IMR-90 (cell line): ENCODE measurements at regions not wholly inside any gene's neighbourhood (a gene's known extent, or its start where the extent isn't known, plus 50 kb on each side); places are given as distances from the start of the nearest gene placed in this dataset.

Experiments
- ATAC-seq: fragments of 200-7000 bp; cut with Tn5 transposase; 2 replicates; pipeline ENCODE4 v1.9.1; 2020; ENCODE audit warnings: low read depth, mild to moderate bottlenecking, moderate library complexity
- BruUV-seq: library from RNA; stranded (reverse); fragments of 400-500 nt; replicated peaks from 2 replicates; lab custom pipeline; 2021; lab: Mats Ljungman, UMichigan
- CTCF ChIA-PET: fragments of 300-600 bp; formaldehyde crosslinking; extraction: SDS; loops from one replicate; lab custom pipeline; 2021; ENCODE audit warnings: antibody characterized with exemption; lab: Yijun Ruan, JAX
- POLR2A ChIA-PET: fragments of 300-600 bp; sonication (Branson Sonifier 250); formaldehyde crosslinking; loops from one replicate; lab custom pipeline; 2022; ENCODE audit warnings: antibody characterized with exemption; ENCODE audit not compliant: unreplicated experiment; lab: Charles Lee
- DNase-seq: peaks from one replicate; pipeline ENCODE4 v3.0.0; 2013
- H2AFZ ChIP-seq: replicated peaks from 2 replicates; pipeline ENCODE3; 2013; ENCODE audit warnings: low read length, mild to moderate bottlenecking; ENCODE audit not compliant: poor library complexity
- H2AK5ac ChIP-seq: 2 replicates; pipeline ENCODE4 v1.6.1; 2013; ENCODE audit warnings: low read depth, low read length, inconsistent platforms
- H2AK9ac ChIP-seq: replicated peaks from 2 replicates; pipeline ENCODE3; 2013; ENCODE audit warnings: mild to moderate bottlenecking, low read depth, low read length, moderate library complexity; ENCODE audit not compliant: poor library complexity
- H2BK120ac ChIP-seq: 2 replicates; pipeline ENCODE4 v1.6.1; 2013; ENCODE audit warnings: low read depth, low read length, inconsistent platforms
- H2BK15ac ChIP-seq: 3 replicates; pipeline ENCODE4 v1.6.1; 2013; ENCODE audit warnings: low read depth, low read length, inconsistent platforms
- H2BK20ac ChIP-seq: 2 replicates; pipeline ENCODE4 v1.6.1; 2013; ENCODE audit warnings: low read depth, mild to moderate bottlenecking, inconsistent platforms, low read length, moderate library complexity
- H2BK5ac ChIP-seq: 2 replicates; pipeline ENCODE4 v1.6.1; 2013; ENCODE audit warnings: mild to moderate bottlenecking, low read depth, low read length, inconsistent platforms; ENCODE audit not compliant: poor library complexity, severe bottlenecking
- H3K14ac ChIP-seq: replicated peaks from 2 replicates; pipeline ENCODE4 v1.6.1; 2013; ENCODE audit warnings: low read depth, low read length, inconsistent platforms
- H3K18ac ChIP-seq: 2 replicates; pipeline ENCODE4 v1.6.1; 2013; ENCODE audit warnings: low read depth, low read length, control low read depth
- H3K23ac ChIP-seq: 2 replicates; pipeline ENCODE4 v1.6.1; 2013; ENCODE audit warnings: low read depth, low read length, inconsistent platforms
- H3K27ac ChIP-seq: 2 replicates; pipeline ENCODE4 v1.5.1; 2013; ENCODE audit warnings: mild to moderate bottlenecking, control low read depth, low read length; ENCODE audit not compliant: insufficient read depth
- H3K27me3 ChIP-seq: 2 replicates; pipeline ENCODE4 v1.6.1; 2013; ENCODE audit warnings: low read length; ENCODE audit not compliant: control insufficient read depth, insufficient read depth
- H3K36me3 ChIP-seq: 2 replicates; pipeline ENCODE4 v1.6.1; 2013; ENCODE audit warnings: low read length, mixed read lengths; ENCODE audit not compliant: control insufficient read depth, insufficient read depth
- H3K4ac ChIP-seq: 2 replicates; pipeline ENCODE4 v1.6.1; 2013; ENCODE audit warnings: low read depth, low read length, inconsistent platforms
- H3K4me1 ChIP-seq: 2 replicates; pipeline ENCODE4 v1.6.1; 2013; ENCODE audit warnings: low read length, mixed read lengths; ENCODE audit not compliant: control insufficient read depth, insufficient read depth
- H3K4me2 ChIP-seq: 2 replicates; pipeline ENCODE4 v1.6.1; 2013; ENCODE audit warnings: low read depth, mild to moderate bottlenecking, control low read depth, low read length, moderate library complexity
- H3K4me3 ChIP-seq: 2 replicates; pipeline ENCODE4 v1.5.1; 2013; ENCODE audit warnings: low read depth, mild to moderate bottlenecking, control low read depth, low read length, moderate library complexity; ENCODE audit not compliant: insufficient read depth
- H3K56ac ChIP-seq: 2 replicates; pipeline ENCODE4 v1.6.1; 2013; ENCODE audit warnings: low read length, inconsistent platforms; ENCODE audit not compliant: insufficient read depth; ENCODE audit errors: extremely low read depth
- H3K79me1 ChIP-seq, 2 experiments: 2 replicates each; pipeline ENCODE4 v1.6.1; 2013; ENCODE audit warnings: low read length in 2 of 2, inconsistent platforms in 1 of 2, low read depth in 1 of 2
- H3K9ac ChIP-seq: 2 replicates; pipeline ENCODE4 v1.6.1; 2013; ENCODE audit warnings: low read depth, low read length, control low read depth
- H3K9me1 ChIP-seq: 2 replicates; pipeline ENCODE4 v1.6.1; 2013; ENCODE audit warnings: low read length, inconsistent platforms; ENCODE audit not compliant: insufficient read depth
- H3K9me3 ChIP-seq: 2 replicates; pipeline ENCODE4 v1.6.1; 2013; ENCODE audit warnings: low read length; ENCODE audit not compliant: control insufficient read depth, insufficient read depth
- H4K20me1 ChIP-seq: 2 replicates; pipeline ENCODE4 v1.6.1; 2013; ENCODE audit warnings: low read length, inconsistent platforms; ENCODE audit not compliant: insufficient read depth
- H4K5ac ChIP-seq: 2 replicates; pipeline ENCODE4 v1.6.1; 2013; ENCODE audit warnings: mild to moderate bottlenecking, low read depth, low read length, control low read depth
- H4K8ac ChIP-seq, 2 experiments: 2 replicates each; pipeline ENCODE4 v1.6.1; 2013; ENCODE audit warnings: low read depth in 2 of 2, low read length in 2 of 2, control low read depth in 1 of 2, inconsistent platforms in 1 of 2
- H4K91ac ChIP-seq: 2 replicates; pipeline ENCODE4 v1.6.1; 2013; ENCODE audit warnings: low read depth, low read length, inconsistent platforms; ENCODE audit not compliant: insufficient read depth
- BHLHE40 ChIP-seq: fragments of 150-350 bp; IDR thresholded peaks from 2 replicates; pipeline ENCODE4 v1.6.1; 2016; ENCODE audit warnings: mild to moderate bottlenecking, low read depth, low read length
- CEBPB ChIP-seq: IDR thresholded peaks from 2 replicates; pipeline ENCODE4 v1.6.1; 2012; ENCODE audit warnings: low read depth, low read length, improper control_type of control experiment
- CHD1 ChIP-seq: IDR thresholded peaks from 2 replicates; pipeline ENCODE4 v1.6.1; 2012; ENCODE audit warnings: low read depth, low read length, improper control_type of control experiment
- FOS ChIP-seq: fragments of 150-350 bp; IDR thresholded peaks from 2 replicates; pipeline ENCODE4 v1.6.1; 2016; ENCODE audit warnings: low read depth, low read length
- MAFK ChIP-seq: IDR thresholded peaks from 2 replicates; pipeline ENCODE4 v1.6.1; 2012; ENCODE audit warnings: low read depth, low read length, improper control_type of control experiment
- MAZ ChIP-seq: IDR thresholded peaks from 2 replicates; pipeline ENCODE4 v1.6.1; 2012; ENCODE audit warnings: low read depth, mild to moderate bottlenecking, low read length, improper control_type of control experiment, moderate library complexity, borderline replicate concordance
- MXI1 ChIP-seq: IDR thresholded peaks from 2 replicates; pipeline ENCODE4 v1.6.1; 2012; ENCODE audit warnings: low read depth, mild to moderate bottlenecking, low read length, moderate library complexity, borderline replicate concordance
- NFE2L2 ChIP-seq: fragments of 150-350 bp; IDR thresholded peaks from 2 replicates; pipeline ENCODE4 v1.6.1; 2016; ENCODE audit warnings: low read depth, mild to moderate bottlenecking, low read length
- POLR2A ChIP-seq: IDR thresholded peaks from 2 replicates; pipeline ENCODE4 v1.6.1; 2012; ENCODE audit warnings: mild to moderate bottlenecking, low read depth, low read length
- RAD21 ChIP-seq: IDR thresholded peaks from 2 replicates; pipeline ENCODE4 v1.6.1; 2012; ENCODE audit warnings: low read length, improper control_type of control experiment
- RCOR1 ChIP-seq: IDR thresholded peaks from 2 replicates; pipeline ENCODE4 v1.6.1; 2012; ENCODE audit warnings: mild to moderate bottlenecking, low read length, improper control_type of control experiment; ENCODE audit not compliant: insufficient replicate concordance
- RFX5 ChIP-seq: IDR thresholded peaks from 2 replicates; pipeline ENCODE4 v1.8.0; 2012; ENCODE audit warnings: low read depth, mild to moderate bottlenecking, low read length, moderate library complexity
- SMC3 ChIP-seq: fragments of 150-350 bp; IDR thresholded peaks from 2 replicates; pipeline ENCODE4 v1.6.1; 2016; ENCODE audit warnings: low read depth, mild to moderate bottlenecking, antibody characterized with exemption, low read length, moderate library complexity
- USF2 ChIP-seq: fragments of 150-350 bp; IDR thresholded peaks from 2 replicates; pipeline ENCODE4 v1.6.1; 2017; ENCODE audit warnings: mild to moderate bottlenecking, antibody characterized with exemption, low read length, low read depth
- WGBS, 2 experiments: methylation state at CpG; one replicate each; pipeline versions ENCODE4 v1.1.5 to v1.1.7; 2013; ENCODE audit warnings: missing lambda C conversion rate in 2 of 2; ENCODE audit not compliant: insufficient read length in 1 of 2; ENCODE audit errors: extremely low coverage in 2 of 2; 5-methylcytosine and 5-hydroxymethylcytosine counted together
- dilution Hi-C: fragments of 300-500 bp; cut with HindIII; formaldehyde crosslinking; loops from one replicate; pipeline ENCODE4 v1.14.3; 2018; ENCODE audit warnings: low sequenced_read_pairs; ENCODE audit not compliant: unreplicated experiment
- in situ Hi-C: fragments of 300-500 bp; cut with MboI; formaldehyde crosslinking; loops from 3 replicates; pipeline ENCODE4 v1.14.3; 2019; ENCODE audit warnings: low sequenced_read_pairs, inconsistent platforms, mixed read lengths
- intact Hi-C: fragments of 100-400 bp; cut with micrococcal nuclease; formaldehyde crosslinking; loops from 2 replicates; pipeline ENCODE4 v1.10.0; 2022
- TF ChIP-seq, protein P1 (sequence below): conservative IDR thresholded peaks from 2 replicates; pipeline ENCODE4 v1.5.1; 2012; ENCODE audit warnings: mild to moderate bottlenecking, low read depth, low read length, improper control_type of control experiment
- TF ChIP-seq, protein P2 (sequence below): fragments of 150-350 bp; IDR thresholded peaks from 2 replicates; pipeline ENCODE4 v1.6.1; 2016; ENCODE audit warnings: low read depth, mild to moderate bottlenecking, low read length, moderate library complexity, borderline replicate concordance

GRCh38 chr10:43818687-43819086, 170.0 kb upstream of the ZNF32 start:
- dilution Hi-C loops = no loop called here
- Histone ChIP-seq H2BK120ac (peak overlapping the region; percentile 61; the same call in 1 of the 2 replicates), H2AK5ac (peak overlapping the region; percentile 62; the same call in 1 of the 2 replicates), H2BK15ac (peak overlapping the region; percentile 80; the same call in 1 of the 3 replicates), H3K4me2 (no peak overlapping the region), H3K18ac (no peak overlapping the region), H3K9me3 (no peaks in the 10 kb centered on the region), H3K9me1 (peaks cover 12% of the 10 kb centered on the region; the same call in 1 of the 2 replicates), H3K27ac (no peak overlapping the region), H2AFZ (no peak overlapping the region), H3K4me1 (peaks cover 12% of the 10 kb centered on the region), H3K4ac (peak overlapping the region; percentile 34; the same call in 1 of the 2 replicates), H3K14ac (no peak overlapping the region), H3K4me3 (no peak overlapping the region), H4K20me1 (no peaks in the 10 kb centered on the region), H4K91ac (peak overlapping the region; percentile 40; the same call in 1 of the 2 replicates), H3K79me1 (no peaks in the 10 kb centered on the region), H2BK5ac (no peak overlapping the region), H3K9ac (no peak overlapping the region), H2BK20ac (no peak overlapping the region), H3K23ac (no peak overlapping the region), H4K5ac (no peak overlapping the region), H3K36me3 (no peaks in the 10 kb centered on the region), H3K27me3 (no peaks in the 10 kb centered on the region), H4K8ac (no peak overlapping the region; a peak in 1 of 4 replicates), H3K56ac (no peak overlapping the region), H2AK9ac (no peak overlapping the region)
- in situ Hi-C loops = no loop called here
- ATAC-seq (no peak), DNase-seq (no peak)
- CTCF ChIA-PET = no interaction called here
- POLR2A ChIA-PET = no interaction called here
- 100% methylated on average over 2 of the region's 4 CpGs; no CpG with 5 or more reads in 1 of the 2 experiments for WGBS, 2 experiments
- TF ChIP-seq BHLHE40 = no peak
- TF ChIP-seq CEBPB = no peak
- TF ChIP-seq, protein P1, sequence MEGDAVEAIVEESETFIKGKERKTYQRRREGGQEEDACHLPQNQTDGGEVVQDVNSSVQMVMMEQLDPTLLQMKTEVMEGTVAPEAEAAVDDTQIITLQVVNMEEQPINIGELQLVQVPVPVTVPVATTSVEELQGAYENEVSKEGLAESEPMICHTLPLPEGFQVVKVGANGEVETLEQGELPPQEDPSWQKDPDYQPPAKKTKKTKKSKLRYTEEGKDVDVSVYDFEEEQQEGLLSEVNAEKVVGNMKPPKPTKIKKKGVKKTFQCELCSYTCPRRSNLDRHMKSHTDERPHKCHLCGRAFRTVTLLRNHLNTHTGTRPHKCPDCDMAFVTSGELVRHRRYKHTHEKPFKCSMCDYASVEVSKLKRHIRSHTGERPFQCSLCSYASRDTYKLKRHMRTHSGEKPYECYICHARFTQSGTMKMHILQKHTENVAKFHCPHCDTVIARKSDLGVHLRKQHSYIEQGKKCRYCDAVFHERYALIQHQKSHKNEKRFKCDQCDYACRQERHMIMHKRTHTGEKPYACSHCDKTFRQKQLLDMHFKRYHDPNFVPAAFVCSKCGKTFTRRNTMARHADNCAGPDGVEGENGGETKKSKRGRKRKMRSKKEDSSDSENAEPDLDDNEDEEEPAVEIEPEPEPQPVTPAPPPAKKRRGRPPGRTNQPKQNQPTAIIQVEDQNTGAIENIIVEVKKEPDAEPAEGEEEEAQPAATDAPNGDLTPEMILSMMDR = no peak
- TF ChIP-seq MXI1 = no peak
- TF ChIP-seq CHD1 = no peak
- TF ChIP-seq, protein P2, sequence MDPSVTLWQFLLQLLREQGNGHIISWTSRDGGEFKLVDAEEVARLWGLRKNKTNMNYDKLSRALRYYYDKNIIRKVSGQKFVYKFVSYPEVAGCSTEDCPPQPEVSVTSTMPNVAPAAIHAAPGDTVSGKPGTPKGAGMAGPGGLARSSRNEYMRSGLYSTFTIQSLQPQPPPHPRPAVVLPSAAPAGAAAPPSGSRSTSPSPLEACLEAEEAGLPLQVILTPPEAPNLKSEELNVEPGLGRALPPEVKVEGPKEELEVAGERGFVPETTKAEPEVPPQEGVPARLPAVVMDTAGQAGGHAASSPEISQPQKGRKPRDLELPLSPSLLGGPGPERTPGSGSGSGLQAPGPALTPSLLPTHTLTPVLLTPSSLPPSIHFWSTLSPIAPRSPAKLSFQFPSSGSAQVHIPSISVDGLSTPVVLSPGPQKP = no peak
- no peak for TF ChIP-seq NFE2L2
- no peak for TF ChIP-seq RAD21
- no peak for TF ChIP-seq USF2
- TF ChIP-seq MAFK = no peak
- TF ChIP-seq POLR2A = no peak
- TF ChIP-seq MAZ = no peak
- no peak for TF ChIP-seq RCOR1
- no peak for TF ChIP-seq SMC3
- no peak for TF ChIP-seq FOS
- TF ChIP-seq RFX5 = no peak
- intact Hi-C loops = loop anchor here (10.0 kb wide), 1 partner anchor 366 kb away; no protein-coding TSS in a partner anchor
- BruUV-seq = no TSS peak
